ENCODE measurements at regions not wholly inside any gene's neighbourhood (a gene's known extent, or its start where the extent isn't known, plus 50 kb on each side); places are given as distances from the start of the nearest gene placed in this dataset.

DNA sequence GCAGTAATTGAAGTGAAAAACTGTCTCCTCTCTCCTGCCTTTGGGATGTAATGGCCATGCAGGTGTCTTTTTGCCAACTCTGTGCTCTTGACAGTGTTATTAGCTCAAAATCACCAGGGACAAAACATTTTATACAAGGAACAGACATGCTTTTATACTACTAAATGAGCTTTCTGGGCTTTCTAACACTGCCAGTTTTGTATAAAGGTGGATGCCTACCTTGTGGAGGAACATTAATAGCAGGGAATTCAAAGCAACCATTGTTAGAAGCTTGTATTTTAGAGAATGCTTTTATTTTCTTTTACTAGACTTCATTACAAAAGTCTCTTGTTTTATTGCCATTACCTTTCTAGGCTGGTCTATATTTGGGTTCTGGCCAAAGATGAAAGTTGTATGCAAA is 54.7 kb upstream of the ARSJ start:
- no peak for DNase-seq
- Histone ChIP-seq H3K4me3 (no peak overlapping the region), H3K9me3 (no peaks in the 10 kb centered on the region), H3K27me3 (no peaks in the 10 kb centered on the region), H3K27ac (no peak overlapping the region), H3K4me1 (no peaks in the 10 kb centered on the region), H3K36me3 (ENCODE audit: low read depth, missing control alignments) (no peaks in the 10 kb centered on the region)
- intact Hi-C loops (cut with DNase I; ENCODE audit: low total_unique reads), result no loop called here
- TF ChIP-seq POLR2A (IDR thresholded peaks at IDR 0.05), result no peak
- TF ChIP-seq, protein P1, sequence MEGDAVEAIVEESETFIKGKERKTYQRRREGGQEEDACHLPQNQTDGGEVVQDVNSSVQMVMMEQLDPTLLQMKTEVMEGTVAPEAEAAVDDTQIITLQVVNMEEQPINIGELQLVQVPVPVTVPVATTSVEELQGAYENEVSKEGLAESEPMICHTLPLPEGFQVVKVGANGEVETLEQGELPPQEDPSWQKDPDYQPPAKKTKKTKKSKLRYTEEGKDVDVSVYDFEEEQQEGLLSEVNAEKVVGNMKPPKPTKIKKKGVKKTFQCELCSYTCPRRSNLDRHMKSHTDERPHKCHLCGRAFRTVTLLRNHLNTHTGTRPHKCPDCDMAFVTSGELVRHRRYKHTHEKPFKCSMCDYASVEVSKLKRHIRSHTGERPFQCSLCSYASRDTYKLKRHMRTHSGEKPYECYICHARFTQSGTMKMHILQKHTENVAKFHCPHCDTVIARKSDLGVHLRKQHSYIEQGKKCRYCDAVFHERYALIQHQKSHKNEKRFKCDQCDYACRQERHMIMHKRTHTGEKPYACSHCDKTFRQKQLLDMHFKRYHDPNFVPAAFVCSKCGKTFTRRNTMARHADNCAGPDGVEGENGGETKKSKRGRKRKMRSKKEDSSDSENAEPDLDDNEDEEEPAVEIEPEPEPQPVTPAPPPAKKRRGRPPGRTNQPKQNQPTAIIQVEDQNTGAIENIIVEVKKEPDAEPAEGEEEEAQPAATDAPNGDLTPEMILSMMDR (IDR thresholded peaks at IDR 0.05), result no peak

DNA sequence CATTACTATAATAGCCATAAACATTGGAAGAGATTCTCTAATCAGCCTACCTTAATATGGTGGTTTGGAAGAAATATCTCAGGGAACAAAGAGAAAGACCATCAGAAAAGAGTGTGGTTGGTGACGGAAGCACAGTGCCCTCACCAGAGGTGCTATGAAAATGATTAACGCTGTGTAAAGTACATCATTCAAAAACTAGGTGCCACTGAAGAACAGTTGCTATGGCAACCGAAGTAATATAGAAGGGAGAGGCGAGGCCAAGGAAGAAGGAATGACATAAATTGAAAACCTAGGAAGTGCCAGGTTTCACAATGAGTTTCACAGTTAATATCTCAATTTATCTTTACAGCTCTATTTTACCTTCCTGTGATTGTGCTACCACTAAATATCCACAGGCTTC is 57.0 kb upstream of the ARSJ start:
- intact Hi-C loops (cut with DNase I; ENCODE audit: low total_unique reads), result no loop called here
- 78 to 89% methylated on average over 4 of the region's 4 CpGs for WGBS, 2 donors

GRCh38 chr4:114036864-114037263 is 57.4 kb upstream of the ARSJ start:
- 82 to 88% methylated on average over 5 of the region's 5 CpGs for WGBS, 2 donors
- Histone ChIP-seq H3K36me3 (ENCODE audit: low read depth, missing control alignments) (no peaks in the 10 kb centered on the region), H3K27me3 (no peaks in the 10 kb centered on the region), H3K9me3 (no peaks in the 10 kb centered on the region), H3K4me1 (no peaks in the 10 kb centered on the region), H3K27ac (no peak overlapping the region), H3K4me3 (no peak overlapping the region)
- TF ChIP-seq, protein P1 (IDR thresholded peaks at IDR 0.05), result no peak
- no peak for TF ChIP-seq POLR2A (IDR thresholded peaks at IDR 0.05)
- no peak for DNase-seq
- intact Hi-C loops (cut with DNase I; ENCODE audit: low total_unique reads), result no loop called here

More for the DNA sequence above, 57.0 kb upstream of the ARSJ start:
- no peak for DNase-seq
- H3K4me1 ChIP-seq, result no peaks in the 10 kb centered on the region
- H3K27me3 ChIP-seq, result no peaks in the 10 kb centered on the region
- no peak overlapping the region for H3K4me3 ChIP-seq
- no peak for TF ChIP-seq POLR2A (IDR thresholded peaks at IDR 0.05)
- TF ChIP-seq, protein P1 (IDR thresholded peaks at IDR 0.05), result no peak
- H3K9me3 ChIP-seq, result no peaks in the 10 kb centered on the region
- H3K27ac ChIP-seq, result no peak overlapping the region
- H3K36me3 ChIP-seq (ENCODE audit: low read depth, missing control alignments), result no peaks in the 10 kb centered on the region

GRCh38 chr4:114037988-114038387 is 58.5 kb upstream of the ARSJ start:
- H3K27me3 ChIP-seq, result no peaks in the 10 kb centered on the region
- H3K9me3 ChIP-seq, result no peaks in the 10 kb centered on the region
- no peak overlapping the region for H3K4me3 ChIP-seq
- no peak for TF ChIP-seq POLR2A (IDR thresholded peaks at IDR 0.05)
- TF ChIP-seq, protein P1 (IDR thresholded peaks at IDR 0.05), result no peak
- no peaks in the 10 kb centered on the region for H3K4me1 ChIP-seq
- H3K36me3 ChIP-seq (ENCODE audit: low read depth, missing control alignments), result no peaks in the 10 kb centered on the region
- intact Hi-C loops (cut with DNase I; ENCODE audit: low total_unique reads), result no loop called here
- 87 to 93% methylated on average over 1 of the region's 1 CpG for WGBS, 2 donors
- DNase-seq, result no peak
- H3K27ac ChIP-seq, result no peak overlapping the region

DNA sequence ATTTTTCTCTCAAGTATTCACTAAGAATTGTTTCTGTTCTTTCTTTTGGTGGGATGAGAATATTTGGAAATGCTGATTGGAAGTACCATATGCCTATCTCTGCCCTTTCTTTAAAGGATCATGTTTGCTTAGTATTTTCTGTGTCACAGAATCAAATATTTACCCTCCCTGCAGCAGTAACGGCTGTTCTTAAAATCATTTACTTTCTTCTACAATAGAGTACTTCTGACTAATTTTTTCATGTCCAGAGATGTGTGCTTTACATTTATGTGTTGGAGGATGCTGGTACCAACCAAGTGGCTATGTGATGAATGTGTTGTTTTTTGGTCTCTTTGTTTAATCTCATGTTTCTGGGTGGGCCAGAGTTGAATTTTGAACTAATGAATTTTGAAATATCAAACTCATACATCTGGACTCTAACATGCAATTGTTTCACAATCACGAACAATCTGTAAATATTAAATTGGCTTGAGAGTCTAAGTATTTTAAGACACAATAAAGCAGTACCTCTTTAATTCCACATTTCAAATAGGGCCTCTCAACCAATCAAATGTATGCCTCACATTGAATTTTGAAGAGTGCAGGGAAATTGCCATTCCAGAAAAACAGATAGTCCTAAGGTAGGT is 59.4 kb upstream of the ARSJ start:
- 80 to 91% methylated on average over 2 of the region's 2 CpGs for WGBS, 2 donors
- Histone ChIP-seq H3K4me1 (no peaks in the 10 kb centered on the region), H3K27me3 (no peaks in the 10 kb centered on the region), H3K4me3 (no peak overlapping the region), H3K9me3 (no peaks in the 10 kb centered on the region), H3K36me3 (ENCODE audit: low read depth, missing control alignments) (no peaks in the 10 kb centered on the region), H3K27ac (no peak overlapping the region)
- intact Hi-C loops (cut with DNase I; ENCODE audit: low total_unique reads), result no loop called here
- DNase-seq, result no peak
- TF ChIP-seq, protein P1 (IDR thresholded peaks at IDR 0.05), result no peak
- no peak for TF ChIP-seq POLR2A (IDR thresholded peaks at IDR 0.05)

Measured in testis (tissue), 2 donors.